K562 (cell line): ENCODE measurements at regions not wholly inside any gene's neighbourhood (a gene's known extent, or its start where the extent isn't known, plus 50 kb on each side); places are given as distances from the start of the nearest gene placed in this dataset.

ENCODE experiments used
- ATAC-seq: fragments of 200-7000 bp; cut with Tn5 transposase; 3 replicates; pipeline ENCODE4 v1.9.1; 2020; ENCODE audit warnings: moderate library complexity
- BruUV-seq: library from RNA; stranded (reverse); fragments of 400-500 nt; replicated peaks from 2 replicates; lab custom pipeline; 2021; lab: Mats Ljungman, UMichigan
- CTCF ChIA-PET: fragments of 300-600 bp; formaldehyde crosslinking; extraction: SDS; loops from one replicate; lab custom pipeline; 2021; ENCODE audit warnings: low intra/inter-chr PET ratio; lab: Yijun Ruan, JAX
- POLR2A ChIA-PET: fragments of 300-600, 350-650 bp; sonication (Branson Sonifier 250); formaldehyde crosslinking; extraction: SDS; loops from one replicate; lab custom pipeline; 2021; ENCODE audit warnings: antibody characterized with exemption, inconsistent platforms; lab: Yijun Ruan, JAX
- DNase-seq, 4 experiments: peaks; one replicate each; pipeline versions ENCODE4 v3.0.0 to v3.0.0-alpha.2; 2011 to 2018; ENCODE audit warnings: low spot score in 3 of 4, mixed read lengths in 3 of 4; ENCODE audit errors: extremely low read depth in 1 of 4
- FAIRE-seq: peaks from 2 replicates; lab custom pipeline; 2011; peaks lifted over from hg19 to GRCh38; lab: Jason Lieb, UNC
- H2AFZ ChIP-seq: 2 replicates; pipeline ENCODE4 v1.6.0; 2011; ENCODE audit warnings: low read depth, low read length, control low read depth, inconsistent platforms
- H3K27ac ChIP-seq: fragments of 200-600 bp; 3 replicates; pipeline ENCODE4 v1.8.0; 2011; ENCODE audit warnings: low read depth, mild to moderate bottlenecking, control low read depth, inconsistent platforms, low read length, moderate library complexity, mixed read lengths; ENCODE audit errors: extremely low read depth
- H3K27me3 ChIP-seq, 2 experiments: fragments of 300-600 bp in 1 of 2; 2 replicates in 1 of 2; 3 replicates in 1 of 2; pipeline versions ENCODE4 v1.6.0 to v1.8.0; 2011; ENCODE audit warnings: inconsistent platforms in 2 of 2, low read length in 2 of 2, mild to moderate bottlenecking in 1 of 2, mixed read lengths in 1 of 2, moderate library complexity in 1 of 2; ENCODE audit not compliant: control insufficient read depth in 2 of 2, insufficient read depth in 2 of 2
- H3K36me3 ChIP-seq: fragments of 300-600 bp; 3 replicates; pipeline ENCODE4 v1.8.0; 2011; ENCODE audit warnings: mild to moderate bottlenecking, low read length, inconsistent platforms; ENCODE audit not compliant: control insufficient read depth, insufficient read depth
- H3K4me1 ChIP-seq, 2 experiments: fragments of 200-600 bp in 1 of 2; replicated peaks in 1 of 2; 2 replicates in 1 of 2; 3 replicates in 1 of 2; pipeline versions ENCODE4 v1.5.1 to v1.8.0; 2011; ENCODE audit warnings: inconsistent platforms in 2 of 2, low read length in 2 of 2, mild to moderate bottlenecking in 1 of 2, mixed read lengths in 1 of 2, moderate library complexity in 1 of 2; ENCODE audit not compliant: control insufficient read depth in 2 of 2, insufficient read depth in 2 of 2
- H3K4me2 ChIP-seq: 2 replicates; pipeline ENCODE4 v1.6.1; 2011; ENCODE audit warnings: low read length, control low read depth, inconsistent platforms, mixed read lengths; ENCODE audit not compliant: insufficient read depth
- H3K4me3 ChIP-seq: fragments of 200-600 bp; sonication (generic), shearing (Covaris generic); 2 replicates; pipeline ENCODE4 v1.5.1; 2016; ENCODE audit warnings: control low read depth, inconsistent platforms
- H3K79me2 ChIP-seq: fragments of 200-600 bp; 3 replicates; pipeline ENCODE4 v1.8.0; 2011; ENCODE audit warnings: low read length, inconsistent platforms; ENCODE audit not compliant: control insufficient read depth, insufficient read depth
- H3K9ac ChIP-seq, 2 experiments: 2 replicates each; pipeline versions ENCODE4 v1.6.0 to v1.6.1; 2011; ENCODE audit warnings: low read depth in 2 of 2, low read length in 2 of 2, control low read depth in 1 of 2, inconsistent platforms in 1 of 2, mild to moderate bottlenecking in 1 of 2, mixed read lengths in 1 of 2; ENCODE audit not compliant: insufficient read depth in 1 of 2
- H3K9me1 ChIP-seq: one replicate; pipeline ENCODE4 v1.6.0; 2011; ENCODE audit warnings: inconsistent platforms, mild to moderate bottlenecking, low read length, moderate library complexity; ENCODE audit not compliant: control insufficient read depth, insufficient read depth
- H3K9me3 ChIP-seq: replicated peaks from 2 replicates; pipeline ENCODE4 v1.5.1; 2011; ENCODE audit warnings: low read depth, low read length, inconsistent platforms; ENCODE audit not compliant: control insufficient read depth, insufficient read depth
- H4K20me1 ChIP-seq: replicated peaks from 2 replicates; pipeline ENCODE4 v1.6.1; 2011; ENCODE audit warnings: low read length, inconsistent platforms, mixed read lengths; ENCODE audit not compliant: control insufficient read depth, insufficient read depth
- RNF219 ChIP-seq: fragments of 250-450 bp; sonication (Bioruptor Pico); IDR thresholded peaks from 2 replicates; pipeline ENCODE4 v1.5.0; 2022; ENCODE audit warnings: mild to moderate bottlenecking
- ZNF143 ChIP-seq: sonication (generic); formaldehyde crosslinking; IDR thresholded peaks from 2 replicates; pipeline ENCODE4 v1.9.0; 2022; ENCODE audit warnings: mild to moderate bottlenecking, missing genetic modification reagents
- WGBS: fragments of 100-300 bp; shearing (Covaris generic); methylation state at CpG from one replicate; pipeline ENCODE4 v1.1.6; 2016; ENCODE audit warnings: low coverage, mixed read lengths; ENCODE audit not compliant: insufficient coverage; ENCODE audit errors: missing lambda C conversion rate; 5-methylcytosine and 5-hydroxymethylcytosine counted together
- in situ Hi-C: fragments of 300-500 bp; cut with MboI; formaldehyde crosslinking; loops from 4 replicates; pipeline ENCODE4 v1.15.0; 2018; ENCODE audit warnings: inconsistent platforms, mixed read lengths
- intact Hi-C: fragments of 100-400 bp; cut with micrococcal nuclease; formaldehyde crosslinking; loops from 2 replicates; pipeline ENCODE4 v1.14.2; 2022
- TF ChIP-seq, protein P1 (sequence below): sonication (generic); formaldehyde crosslinking; IDR thresholded peaks from 2 replicates; pipeline ENCODE4 v1.8.1; 2023; ENCODE audit warnings: mild to moderate bottlenecking, missing genetic modification reagents

DNA sequence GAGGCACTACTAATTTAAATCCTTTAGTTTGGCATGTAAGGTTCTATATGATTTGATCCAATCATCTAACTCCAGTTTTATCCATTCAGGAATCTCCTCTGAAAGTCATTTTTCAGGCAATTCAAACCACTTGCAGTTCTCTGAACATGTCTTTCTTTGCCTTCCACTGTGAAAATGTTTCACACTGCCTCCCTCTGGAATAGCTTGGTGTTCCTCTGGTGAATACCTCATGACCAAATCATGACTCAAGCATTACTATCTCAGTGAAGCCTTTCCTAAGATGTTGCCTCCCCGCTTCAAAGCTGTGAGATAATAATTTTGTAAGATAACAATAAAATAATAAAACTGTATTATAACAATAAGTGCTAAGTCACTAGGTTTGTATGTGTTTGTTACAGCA, 981.1 kb downstream of the DTWD2 start:
- no peaks in the 10 kb centered on the region for H3K27me3 ChIP-seq
- H3K4me1 ChIP-seq = no peaks in the 10 kb centered on the region
- no peak overlapping the region for H3K27ac ChIP-seq
- no peak overlapping the region for H3K4me2 ChIP-seq
- intact Hi-C loops = no loop called here
- H2AFZ ChIP-seq = no peak overlapping the region
- ATAC-seq (no peak), DNase-seq (no peak)
- POLR2A ChIA-PET = no interaction called here
- H3K4me3 ChIP-seq = no peak overlapping the region
- TF ChIP-seq, protein P1, sequence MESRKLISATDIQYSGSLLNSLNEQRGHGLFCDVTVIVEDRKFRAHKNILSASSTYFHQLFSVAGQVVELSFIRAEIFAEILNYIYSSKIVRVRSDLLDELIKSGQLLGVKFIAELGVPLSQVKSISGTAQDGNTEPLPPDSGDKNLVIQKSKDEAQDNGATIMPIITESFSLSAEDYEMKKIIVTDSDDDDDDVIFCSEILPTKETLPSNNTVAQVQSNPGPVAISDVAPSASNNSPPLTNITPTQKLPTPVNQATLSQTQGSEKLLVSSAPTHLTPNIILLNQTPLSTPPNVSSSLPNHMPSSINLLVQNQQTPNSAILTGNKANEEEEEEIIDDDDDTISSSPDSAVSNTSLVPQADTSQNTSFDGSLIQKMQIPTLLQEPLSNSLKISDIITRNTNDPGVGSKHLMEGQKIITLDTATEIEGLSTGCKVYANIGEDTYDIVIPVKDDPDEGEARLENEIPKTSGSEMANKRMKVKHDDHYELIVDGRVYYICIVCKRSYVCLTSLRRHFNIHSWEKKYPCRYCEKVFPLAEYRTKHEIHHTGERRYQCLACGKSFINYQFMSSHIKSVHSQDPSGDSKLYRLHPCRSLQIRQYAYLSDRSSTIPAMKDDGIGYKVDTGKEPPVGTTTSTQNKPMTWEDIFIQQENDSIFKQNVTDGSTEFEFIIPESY (CRISPR knock-in tag) = no peak
- TF ChIP-seq RNF219 (CRISPR knock-in tag) (no peak), ZNF143 (CRISPR knock-in tag) (no peak)
- TF ChIP-seq, all 486 proteins: peak for 0
- Histone ChIP-seq H4K20me1 (no peaks in the 10 kb centered on the region), H3K9me3 (no peaks in the 10 kb centered on the region), H3K36me3 (no peaks in the 10 kb centered on the region), H3K79me2 (no peaks in the 10 kb centered on the region), H3K9ac (no peak overlapping the region), H3K9me1 (no peaks in the 10 kb centered on the region)
- 8% methylated on average over 1 of the region's 1 CpG for WGBS
- CTCF ChIA-PET = no interaction called here
- no TSS peak for BruUV-seq
- FAIRE-seq = no peak
- in situ Hi-C loops = no loop called here
